NT2/D1 (cell line): ENCODE measurements at regions not wholly inside any gene's neighbourhood (a gene's known extent, or its start where the extent isn't known, plus 50 kb on each side); places are given as distances from the start of the nearest gene placed in this dataset.

Source experiments
- YY1 ChIP-seq: IDR thresholded peaks from 2 replicates; pipeline ENCODE4 v1.6.1; 2011; ENCODE audit not compliant: insufficient read length, insufficient read depth
- ZNF274 ChIP-seq: IDR thresholded peaks from 2 replicates; pipeline ENCODE4 v1.6.1; 2011; ENCODE audit warnings: mild to moderate bottlenecking, low read depth, low read length

GRCh38 chr6:168221000-168221399, 98.6 kb downstream of the DACT2 start:
- TF ChIP-seq YY1 (no peak), ZNF274 (no peak)
